ENCODE measurements at regions not wholly inside any gene's neighbourhood (a gene's known extent, or its start where the extent isn't known, plus 50 kb on each side); places are given as distances from the start of the nearest gene placed in this dataset.
"Not testable (repeated sequence)": the region's sequence is repeated elsewhere in the genome, so short reads cannot be mapped to it uniquely, and the experiment has no call there.

DNA sequence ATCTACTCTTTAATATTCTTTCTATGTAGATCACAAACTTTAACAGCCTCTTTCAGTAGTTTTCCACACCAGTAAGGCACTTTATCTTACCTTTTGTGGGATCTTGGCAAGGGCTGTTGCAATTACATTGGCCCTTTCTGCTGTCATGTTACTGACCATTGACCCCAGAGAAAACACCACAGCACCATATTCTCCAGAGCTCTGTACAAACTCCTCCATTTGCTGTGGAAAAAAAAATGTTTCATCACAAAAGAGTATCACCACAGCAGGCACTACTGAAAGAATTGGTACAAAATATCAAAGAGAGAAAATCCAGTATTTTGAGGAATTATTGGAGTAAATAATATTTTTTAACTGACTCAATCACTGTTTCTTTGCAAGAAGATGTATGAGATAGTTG is 62.3 kb upstream of the UGT2A3 start:
- not testable (repeated sequence) for DNase-seq (ENCODE audit: low spot score in 2 of 2); ATAC-seq (ENCODE audit: low read depth); H3K27me3 Mint-ChIP-seq; H3K4me3 Mint-ChIP-seq; H3K9me3 Mint-ChIP-seq; H3K4me1 Mint-ChIP-seq; H3K36me3 Mint-ChIP-seq; H3K27ac Mint-ChIP-seq

DNA sequence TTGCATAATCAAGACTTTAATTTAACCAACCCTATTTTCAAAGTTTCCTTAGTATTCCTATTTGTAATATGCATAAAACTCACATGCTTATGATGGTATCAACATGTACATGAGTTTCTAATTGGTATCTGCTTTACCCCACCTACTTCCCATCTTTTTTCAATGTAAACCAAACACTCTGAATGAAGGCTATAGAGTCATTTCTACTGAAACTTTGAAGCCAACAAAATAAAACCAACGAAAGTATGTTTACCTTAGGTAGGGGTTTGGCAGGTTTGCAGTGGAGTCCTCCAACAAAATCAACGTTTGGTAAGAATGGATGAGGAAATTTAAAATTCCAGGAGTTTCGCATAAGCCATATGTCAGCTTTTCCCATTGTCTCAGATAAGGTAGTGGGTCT is 66.4 kb upstream of the UGT2A3 start:
- not testable (repeated sequence) for H3K9me3 Mint-ChIP-seq, H3K27me3 Mint-ChIP-seq

DNA sequence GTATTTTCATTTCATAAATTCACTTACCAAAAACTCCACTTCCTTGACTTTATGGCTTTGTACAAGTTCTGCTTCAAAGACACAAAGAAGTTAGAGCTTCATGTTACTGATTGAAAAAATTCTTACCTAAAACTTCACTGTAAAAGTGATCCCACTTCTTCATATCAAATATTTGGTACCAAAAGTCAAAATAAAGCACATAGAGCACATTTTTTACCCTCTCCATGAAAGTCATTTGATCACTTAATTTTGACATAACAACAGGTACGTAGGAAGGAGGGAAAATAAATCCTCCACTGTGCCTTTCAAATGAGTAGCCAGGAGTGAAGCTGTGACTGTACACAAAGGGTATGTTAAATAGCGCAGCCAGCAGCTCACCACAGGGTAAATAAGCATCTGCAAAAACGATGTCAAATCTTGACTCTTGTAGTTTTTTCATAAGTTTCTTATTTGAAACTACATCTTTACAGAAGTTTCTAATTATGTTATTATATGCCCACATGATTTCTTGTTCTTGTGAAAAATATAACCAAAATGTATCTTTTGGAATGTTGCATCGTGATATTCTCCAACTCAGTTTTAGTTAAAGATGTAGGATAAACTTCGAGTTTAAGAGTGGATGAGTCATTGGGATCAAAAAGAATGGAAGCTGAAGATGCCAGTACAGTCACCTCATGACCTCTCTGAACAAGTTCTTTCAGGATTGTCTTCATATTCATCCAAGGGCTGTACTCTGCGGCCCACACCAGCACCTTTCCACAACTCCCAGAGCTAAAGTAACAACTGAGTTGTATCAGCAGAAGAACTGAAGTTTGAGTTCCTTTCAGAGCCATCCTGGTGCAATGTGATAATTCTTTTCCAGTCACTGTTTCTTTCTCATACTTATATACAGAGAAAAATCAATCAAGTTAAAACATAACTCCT is 68.2 kb upstream of the UGT2A3 start:
- H3K4me1 Mint-ChIP-seq; H3K4me3 Mint-ChIP-seq; H3K9me3 Mint-ChIP-seq; H3K27ac Mint-ChIP-seq; DNase-seq (ENCODE audit: low spot score in 2 of 2); H3K27me3 Mint-ChIP-seq; ATAC-seq (ENCODE audit: low read depth); H3K36me3 Mint-ChIP-seq: not testable (repeated sequence)

More for the DNA sequence above, 66.4 kb upstream of the UGT2A3 start:
- not testable (repeated sequence) for H3K27ac Mint-ChIP-seq; ATAC-seq (ENCODE audit: low read depth); H3K36me3 Mint-ChIP-seq; H3K4me1 Mint-ChIP-seq; DNase-seq (ENCODE audit: low spot score in 2 of 2); H3K4me3 Mint-ChIP-seq

DNA sequence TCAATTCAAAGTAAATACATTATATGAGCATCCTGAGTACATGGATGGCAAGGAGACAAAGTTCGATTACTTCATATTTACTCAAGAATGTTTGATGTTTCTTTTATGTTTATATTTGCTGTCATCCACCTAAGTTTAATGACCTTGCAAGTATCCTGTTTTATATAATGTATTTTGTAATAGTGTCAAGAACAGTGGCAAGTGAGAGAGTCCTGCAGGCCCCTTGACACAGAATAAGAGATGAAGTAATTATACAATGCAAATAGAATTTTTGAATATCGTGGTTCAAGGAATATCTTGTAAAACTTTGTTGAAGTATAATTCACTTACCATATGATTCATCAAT is 68.8 kb upstream of the UGT2A3 start:
- not testable (repeated sequence) for H3K27me3 Mint-ChIP-seq; H3K9me3 Mint-ChIP-seq; H3K36me3 Mint-ChIP-seq; H3K4me1 Mint-ChIP-seq; H3K4me3 Mint-ChIP-seq; DNase-seq (ENCODE audit: low spot score in 2 of 2); H3K27ac Mint-ChIP-seq; ATAC-seq (ENCODE audit: low read depth)

DNA sequence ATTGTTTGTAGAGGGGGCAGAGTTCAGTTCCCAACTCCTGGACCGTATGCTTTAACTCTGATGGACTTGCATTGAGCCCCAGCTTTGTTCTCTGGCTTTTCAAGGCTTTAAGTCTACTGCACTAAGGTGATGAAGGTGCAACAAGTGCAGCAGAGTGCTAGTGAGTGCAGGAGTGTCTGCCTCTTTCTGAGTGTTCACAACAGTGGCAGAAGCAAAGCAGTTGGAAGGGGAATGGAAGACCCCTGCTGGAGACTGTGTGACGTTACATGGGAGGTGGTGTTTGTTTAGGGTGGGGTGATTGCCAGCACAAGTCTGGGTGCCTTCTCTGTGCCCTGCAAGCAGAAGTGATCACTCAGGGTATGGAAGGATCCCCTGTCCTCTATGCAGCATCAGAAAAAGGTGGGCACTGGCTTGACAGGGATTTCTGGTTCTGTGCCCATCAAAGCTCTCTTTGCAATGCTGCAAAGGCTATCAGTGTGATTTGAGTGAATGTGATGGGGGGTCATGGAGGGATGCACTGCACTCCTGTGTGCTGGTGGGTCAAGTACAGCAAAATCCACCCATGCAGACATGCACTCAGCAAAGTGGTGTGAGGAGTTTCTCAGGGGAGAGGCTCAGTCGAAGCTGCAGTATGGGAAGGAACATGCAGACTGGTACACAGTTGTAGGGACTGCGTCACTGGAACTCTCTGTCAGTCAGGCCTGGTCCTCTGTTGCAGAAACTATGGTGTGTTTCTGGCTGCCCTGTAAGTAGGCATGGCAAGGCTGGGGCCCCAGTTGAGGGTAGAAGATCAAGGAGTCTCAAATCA is 70.9 kb upstream of the UGT2B7 start:
- no peak overlapping the region for H3K27ac Mint-ChIP-seq
- H3K27me3 Mint-ChIP-seq = no peaks in the 10 kb centered on the region
- H3K36me3 Mint-ChIP-seq = no peaks in the 10 kb centered on the region
- peak; percentile 27 for ATAC-seq (ENCODE audit: low read depth)
- H3K4me1 Mint-ChIP-seq = no peaks in the 10 kb centered on the region
- no peaks in the 10 kb centered on the region for H3K9me3 Mint-ChIP-seq
- H3K4me3 Mint-ChIP-seq = no peak overlapping the region
- DNase-seq (ENCODE audit: low spot score in 2 of 2) = no peak

DNA sequence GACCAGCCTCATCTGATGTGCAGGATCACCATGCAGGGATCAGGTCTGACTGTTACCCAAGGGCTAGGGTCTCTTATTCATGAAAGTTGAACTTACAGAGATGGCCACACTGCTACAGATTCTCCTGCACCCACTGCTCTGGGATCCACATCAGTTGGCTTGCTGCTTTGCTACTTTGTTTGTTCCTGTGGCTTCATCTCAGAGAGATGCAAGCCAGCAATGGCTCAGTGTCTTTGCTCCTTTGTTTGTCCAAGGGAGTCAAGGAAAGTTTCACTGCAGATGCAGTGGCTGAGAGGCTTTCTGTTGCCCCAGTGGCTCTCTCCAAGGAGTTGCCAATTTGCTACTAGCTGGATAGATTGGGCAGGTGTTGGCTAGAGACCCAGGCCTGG is 70.3 kb upstream of the UGT2B7 start:
- H3K9me3 Mint-ChIP-seq = no peaks in the 10 kb centered on the region
- no peaks in the 10 kb centered on the region for H3K36me3 Mint-ChIP-seq
- DNase-seq (ENCODE audit: low spot score in 2 of 2) (no peak), ATAC-seq (ENCODE audit: low read depth) (no peak)
- H3K27me3 Mint-ChIP-seq = no peaks in the 10 kb centered on the region
- no peak overlapping the region for H3K27ac Mint-ChIP-seq
- no peak overlapping the region for H3K4me3 Mint-ChIP-seq
- H3K4me1 Mint-ChIP-seq = no peaks in the 10 kb centered on the region

DNA sequence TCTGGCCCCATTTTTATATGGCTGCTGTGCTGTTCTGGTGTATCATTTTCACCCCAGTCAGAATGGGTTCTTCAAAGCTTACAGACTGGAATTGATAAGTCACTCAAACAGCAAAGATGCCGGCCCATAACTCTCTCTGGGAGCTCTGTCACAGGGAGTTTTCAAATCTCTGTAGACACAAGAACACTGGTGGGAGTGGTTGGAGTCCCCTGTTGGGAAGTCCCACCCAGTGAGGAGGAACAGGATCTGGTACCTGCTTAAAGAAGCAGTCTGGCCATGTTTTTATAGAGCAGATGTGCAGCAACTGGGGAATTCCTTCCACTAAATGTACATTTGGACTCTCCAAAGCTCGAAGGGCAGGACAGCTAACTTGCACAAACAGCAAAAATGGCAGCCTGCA is 69.3 kb upstream of the UGT2B7 start:
- no peak for ATAC-seq (ENCODE audit: low read depth)
- no peaks in the 10 kb centered on the region for H3K4me1 Mint-ChIP-seq
- no peak overlapping the region for H3K4me3 Mint-ChIP-seq
- no peaks in the 10 kb centered on the region for H3K27me3 Mint-ChIP-seq
- no peak overlapping the region for H3K27ac Mint-ChIP-seq
- no peaks in the 10 kb centered on the region for H3K36me3 Mint-ChIP-seq
- no peak for DNase-seq (ENCODE audit: low spot score in 2 of 2)
- H3K9me3 Mint-ChIP-seq = no peaks in the 10 kb centered on the region

DNA sequence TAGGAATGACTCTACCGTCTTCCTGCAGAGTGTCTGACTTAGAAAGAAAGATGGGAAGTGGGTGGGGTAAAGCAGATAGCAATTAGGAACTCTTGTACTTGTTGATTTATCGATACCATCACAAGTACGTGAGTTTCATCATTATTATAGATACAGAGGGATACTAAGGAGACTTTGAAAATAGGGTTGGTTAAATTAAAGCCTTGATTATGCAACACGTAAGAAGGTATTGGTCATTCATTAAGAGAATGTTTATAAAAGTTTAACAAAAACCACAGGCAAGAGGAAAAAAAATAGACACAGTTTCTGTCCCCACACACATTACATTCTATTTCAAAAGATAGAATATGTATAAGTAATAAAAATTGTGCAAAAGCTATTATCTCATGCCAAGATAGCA is 65.9 kb upstream of the UGT2B7 start:
- Mint-ChIP-seq H3K27ac (no peak overlapping the region), H3K27me3 (no peaks in the 10 kb centered on the region), H3K36me3 (no peaks in the 10 kb centered on the region), H3K9me3 (peaks cover 2% of the 10 kb centered on the region), H3K4me3 (no peak overlapping the region), H3K4me1 (no peaks in the 10 kb centered on the region)
- ATAC-seq (ENCODE audit: low read depth) (no peak), DNase-seq (ENCODE audit: low spot score in 2 of 2) (no peak)

DNA sequence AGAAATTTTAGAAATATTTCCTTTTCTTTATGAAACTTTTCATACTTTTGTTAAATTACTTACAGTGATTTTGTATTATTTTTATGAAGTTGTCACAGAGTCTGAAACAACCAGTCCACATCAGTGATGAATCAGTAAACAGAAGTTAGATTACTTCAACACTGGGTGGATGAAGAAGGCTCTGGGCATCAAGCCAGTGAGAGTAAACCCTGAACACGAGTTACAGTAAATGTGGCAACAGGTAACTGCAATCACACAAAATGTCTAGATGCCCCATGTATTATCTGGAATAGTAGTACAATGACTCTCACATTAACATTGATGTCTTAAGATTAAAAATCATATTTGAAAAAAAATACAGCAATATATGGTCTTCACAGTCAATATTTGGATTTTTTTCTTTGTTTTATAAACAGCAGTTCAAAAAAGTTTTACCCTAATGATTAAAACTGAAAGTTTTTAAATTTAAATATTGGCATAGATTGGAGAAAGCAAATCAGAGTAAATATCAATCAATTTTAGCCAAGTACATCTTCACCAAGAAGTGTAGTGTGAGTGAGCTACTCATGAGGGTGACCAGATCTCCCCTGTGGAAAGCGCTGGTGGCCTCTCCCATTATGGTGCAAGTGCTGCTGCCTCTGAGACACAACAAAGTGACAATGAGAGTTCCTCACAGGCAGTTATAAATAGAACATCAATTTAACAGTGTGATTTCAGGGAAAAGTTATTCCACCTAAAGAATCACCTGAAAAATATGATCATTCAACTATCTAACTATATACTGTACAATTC is 63.2 kb upstream of the UGT2B7 start:
- Mint-ChIP-seq H3K36me3 (no peaks in the 10 kb centered on the region), H3K27me3 (no peaks in the 10 kb centered on the region), H3K4me3 (no peak overlapping the region), H3K27ac (no peak overlapping the region), H3K9me3 (peaks cover 11% of the 10 kb centered on the region), H3K4me1 (no peaks in the 10 kb centered on the region)
- DNase-seq (ENCODE audit: low spot score in 2 of 2) (no peak), ATAC-seq (ENCODE audit: low read depth) (no peak)

DNA sequence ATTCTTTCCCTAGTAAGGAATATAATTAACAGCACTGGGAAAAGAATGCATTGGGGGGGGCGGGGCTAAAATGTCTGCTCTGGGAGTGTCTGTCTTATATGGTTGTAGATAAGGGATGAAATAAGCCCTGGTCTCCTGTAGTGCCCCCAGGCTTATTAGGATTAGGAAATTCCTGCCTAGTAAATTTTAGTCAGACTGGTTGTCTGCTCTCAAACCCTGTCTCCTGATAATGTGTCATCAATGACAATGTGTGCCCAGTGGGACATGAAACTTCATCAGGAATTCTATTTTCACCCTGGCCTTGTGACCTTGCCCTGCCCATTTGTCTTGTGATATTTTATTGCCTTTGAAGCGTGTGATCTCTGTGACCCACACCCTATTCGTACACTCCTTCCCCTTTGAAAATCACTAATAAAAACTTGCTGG is 61.9 kb upstream of the UGT2B7 start:
- peaks cover 11% of the 10 kb centered on the region for H3K9me3 Mint-ChIP-seq
- not testable (repeated sequence) for H3K27ac Mint-ChIP-seq; DNase-seq (ENCODE audit: low spot score in 2 of 2); H3K27me3 Mint-ChIP-seq; ATAC-seq (ENCODE audit: low read depth); H3K4me1 Mint-ChIP-seq; H3K4me3 Mint-ChIP-seq; H3K36me3 Mint-ChIP-seq

DNA sequence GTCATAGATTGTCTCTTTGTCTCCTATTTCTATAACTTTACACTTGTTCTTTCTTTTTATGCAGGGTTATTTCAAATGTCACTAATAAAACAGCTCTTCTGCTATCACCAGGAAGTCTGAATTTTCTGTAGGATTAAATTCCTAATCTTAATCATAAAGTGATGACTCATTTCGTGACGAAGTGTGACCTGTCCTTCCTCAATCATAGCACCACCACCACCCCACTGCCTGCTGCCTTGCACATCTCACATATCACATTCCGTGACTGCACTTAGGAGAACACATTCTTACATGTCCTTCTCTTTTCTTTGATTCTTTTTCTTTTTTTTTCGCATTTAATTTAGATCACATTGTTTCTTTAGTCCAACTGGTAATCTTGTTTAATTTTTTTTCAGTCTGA is 57.7 kb upstream of the UGT2B7 start:
- no peaks in the 10 kb centered on the region for H3K27me3 Mint-ChIP-seq
- ATAC-seq (ENCODE audit: low read depth) (no peak), DNase-seq (ENCODE audit: low spot score in 2 of 2) (no peak)
- no peaks in the 10 kb centered on the region for H3K4me1 Mint-ChIP-seq
- peaks cover 11% of the 10 kb centered on the region for H3K9me3 Mint-ChIP-seq
- no peak overlapping the region for H3K27ac Mint-ChIP-seq
- no peaks in the 10 kb centered on the region for H3K36me3 Mint-ChIP-seq
- H3K4me3 Mint-ChIP-seq = no peak overlapping the region

DNA sequence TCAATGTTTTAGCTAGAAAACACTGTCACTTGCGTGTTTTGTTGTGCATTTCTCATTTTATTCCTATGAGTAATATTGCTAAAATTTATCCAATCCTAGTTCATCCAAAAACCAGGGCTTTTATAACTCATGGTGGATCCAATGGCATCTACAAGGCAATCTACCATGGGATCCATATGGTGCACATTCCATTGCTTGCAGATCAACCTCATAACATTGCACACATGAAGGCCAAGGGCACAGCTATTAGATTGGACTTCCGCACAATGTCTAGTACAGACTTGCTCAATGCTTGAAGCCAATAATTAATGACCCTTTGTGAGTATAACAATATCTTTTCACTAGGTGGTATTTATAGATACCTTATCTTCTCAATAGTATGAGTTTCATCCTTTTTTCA is 57.2 kb upstream of the UGT2B7 start:
- H3K4me1 Mint-ChIP-seq = no peaks in the 10 kb centered on the region

DNA sequence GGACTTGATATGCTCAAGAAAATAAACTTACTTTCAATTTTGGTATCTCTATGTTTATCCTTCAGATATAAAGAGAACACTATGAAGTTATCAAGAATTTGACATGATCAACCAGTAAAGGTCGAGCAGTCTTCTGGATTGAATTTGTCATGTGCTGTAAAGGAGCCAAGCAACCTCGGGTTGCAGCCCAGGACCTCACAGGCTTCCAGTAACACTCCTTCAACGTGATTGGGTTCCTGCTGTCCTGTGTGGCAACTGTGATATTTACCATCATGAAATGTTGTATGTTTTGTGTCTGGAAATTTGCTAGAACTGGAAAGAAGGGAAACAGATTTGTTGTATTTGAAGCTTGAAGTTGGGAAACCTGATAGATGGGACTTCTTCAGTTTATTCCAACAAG is 52.0 kb upstream of the UGT2B7 start:
- H3K4me1 Mint-ChIP-seq = no peaks in the 10 kb centered on the region
- H3K9me3 Mint-ChIP-seq = peaks cover 4% of the 10 kb centered on the region
- no peaks in the 10 kb centered on the region for H3K27me3 Mint-ChIP-seq
- no peaks in the 10 kb centered on the region for H3K36me3 Mint-ChIP-seq
- H3K4me3 Mint-ChIP-seq = no peak overlapping the region
- H3K27ac Mint-ChIP-seq = no peak overlapping the region
- DNase-seq (ENCODE audit: low spot score in 2 of 2) = no peak
- no peak for ATAC-seq (ENCODE audit: low read depth)

More for the DNA sequence above, 57.2 kb upstream of the UGT2B7 start:
- DNase-seq (ENCODE audit: low spot score in 2 of 2) (no peak), ATAC-seq (ENCODE audit: low read depth) (no peak)
- Mint-ChIP-seq H3K27ac (no peak overlapping the region), H3K27me3 (no peaks in the 10 kb centered on the region), H3K9me3 (peaks cover 11% of the 10 kb centered on the region), H3K4me3 (no peak overlapping the region), H3K36me3 (no peaks in the 10 kb centered on the region)

Measured in memory B cell (primary cell).